HFF-Myc (cell line): ENCODE measurements at regions not wholly inside any gene's neighbourhood (a gene's known extent, or its start where the extent isn't known, plus 50 kb on each side); places are given as distances from the start of the nearest gene placed in this dataset.

Experiments
- DNase-seq: peaks from one replicate; pipeline ENCODE4 v3.0.0-alpha.2; 2011; ENCODE audit warnings: low read depth; ENCODE audit errors: extremely low read depth
- H3K4me3 ChIP-seq: replicated peaks from 2 replicates; pipeline ENCODE4 v1.5.1; 2011; ENCODE audit warnings: low read depth, mild to moderate bottlenecking, control low read depth, low read length
- CTCF ChIP-seq: IDR thresholded peaks from 2 replicates; pipeline ENCODE4 v1.5.1; 2012; ENCODE audit warnings: mild to moderate bottlenecking, low read depth, low read length, control low read depth; ENCODE audit errors: missing control alignments

GRCh38 chr3:72395776-72396311, 452.4 kb downstream of the SHQ1 start:
- DNase-seq = peak; percentile 47
- H3K4me3 ChIP-seq = no peak overlapping the region
- TF ChIP-seq CTCF = no peak

GRCh38 chr3:72393455-72393854, 454.8 kb downstream of the SHQ1 start:
- DNase-seq = no peak
- TF ChIP-seq CTCF = no peak
- H3K4me3 ChIP-seq = no peak overlapping the region

GRCh38 chr3:72391659-72392058, 456.6 kb downstream of the SHQ1 start:
- TF ChIP-seq CTCF = no peak
- H3K4me3 ChIP-seq = no peak overlapping the region
- no peak for DNase-seq

- TF ChIP-seq CTCF = no peak
These were observed 457.4 kb downstream of the SHQ1 start for GRCh38 chr3:72390841-72391240.

GRCh38 chr3:72388644-72389043, 459.6 kb downstream of the SHQ1 start:
- H3K4me3 ChIP-seq = no peak overlapping the region
- DNase-seq = no peak
- TF ChIP-seq CTCF = no peak

More at GRCh38 chr3:72390841-72391240, 457.4 kb downstream of the SHQ1 start:
- H3K4me3 ChIP-seq = no peak overlapping the region
- no peak for DNase-seq

GRCh38 chr3:72388117-72388516, 460.1 kb downstream of the SHQ1 start:
- no peak for DNase-seq
- TF ChIP-seq CTCF = no peak
- H3K4me3 ChIP-seq = no peak overlapping the region
